ENCODE measurements at regions not wholly inside any gene's neighbourhood (a gene's known extent, or its start where the extent isn't known, plus 50 kb on each side); places are given as distances from the start of the nearest gene placed in this dataset.

GRCh38 chr5:120092649-120093048 lies 371.5 kb upstream of the PRR16 start:
- no peaks in the 10 kb centered on the region for H4K20me1 ChIP-seq (ENCODE audit: insufficient read depth, low read length)
- H2AFZ ChIP-seq (ENCODE audit: low read depth, low read length) = peak overlapping the region; percentile 24; the same call in 1 of the 2 replicates
- H3K36me3 ChIP-seq (ENCODE audit: insufficient read depth, low read length) = no peaks in the 10 kb centered on the region
- no peak overlapping the region for H3K4me2 ChIP-seq (ENCODE audit: insufficient read depth, low read length)
- H3K9me3 ChIP-seq (ENCODE audit: insufficient read depth, low read length, severe bottlenecking) = no peaks in the 10 kb centered on the region
- no peaks in the 10 kb centered on the region for H3K79me2 ChIP-seq (ENCODE audit: insufficient read depth, low read length)
- no peak overlapping the region for H3K9ac ChIP-seq (ENCODE audit: low read depth, low read length)
- H3K27ac ChIP-seq (ENCODE audit: low read length) = no peak overlapping the region
- DNase-seq (no peak), ATAC-seq (ENCODE audit: insufficient read depth, low read depth) (no peak)
- H3K4me1 ChIP-seq (ENCODE audit: insufficient read depth, low read length) = peaks cover 30% of the 10 kb centered on the region
- TF ChIP-seq EZH2 (IDR thresholded peaks at IDR 0.05; ENCODE audit: borderline replicate concordance, low read depth, low read length, severe bottlenecking) = no peak
- TF ChIP-seq CTCF (IDR thresholded peaks at IDR 0.05; ENCODE audit: borderline replicate concordance, extremely low read depth, low read length, poor library complexity, severe bottlenecking) = no peak
- no peak overlapping the region for H3K4me3 ChIP-seq (ENCODE audit: low read depth in 1 of 2, low read length in 2 of 2)
- H3K27me3 ChIP-seq (ENCODE audit: insufficient read depth, low read length, poor library complexity) = no peaks in the 10 kb centered on the region

- no peak overlapping the region for H3K4me2 ChIP-seq (ENCODE audit: insufficient read depth, low read length)
- H3K27ac ChIP-seq (ENCODE audit: low read length) = no peak overlapping the region
- peaks cover 25% of the 10 kb centered on the region for H3K4me1 ChIP-seq (ENCODE audit: insufficient read depth, low read length)
- no peaks in the 10 kb centered on the region for H4K20me1 ChIP-seq (ENCODE audit: insufficient read depth, low read length)
- no peaks in the 10 kb centered on the region for H3K79me2 ChIP-seq (ENCODE audit: insufficient read depth, low read length)
- TF ChIP-seq EZH2 (IDR thresholded peaks at IDR 0.05; ENCODE audit: borderline replicate concordance, low read depth, low read length, severe bottlenecking) (no peak), CTCF (IDR thresholded peaks at IDR 0.05; ENCODE audit: borderline replicate concordance, extremely low read depth, low read length, poor library complexity, severe bottlenecking) (no peak)
- DNase-seq (no peak), ATAC-seq (ENCODE audit: insufficient read depth, low read depth) (no peak)
- H3K36me3 ChIP-seq (ENCODE audit: insufficient read depth, low read length) = no peaks in the 10 kb centered on the region
- no peak overlapping the region for H2AFZ ChIP-seq (ENCODE audit: low read depth, low read length)
- H3K9ac ChIP-seq (ENCODE audit: low read depth, low read length) = no peak overlapping the region
- H3K27me3 ChIP-seq (ENCODE audit: insufficient read depth, low read length, poor library complexity) = no peaks in the 10 kb centered on the region
- no peak overlapping the region for H3K4me3 ChIP-seq (ENCODE audit: low read depth in 1 of 2, low read length in 2 of 2)
- H3K9me3 ChIP-seq (ENCODE audit: insufficient read depth, low read length, severe bottlenecking) = no peaks in the 10 kb centered on the region
These were observed 370.9 kb upstream of the PRR16 start for GRCh38 chr5:120093178-120093577.

DNA sequence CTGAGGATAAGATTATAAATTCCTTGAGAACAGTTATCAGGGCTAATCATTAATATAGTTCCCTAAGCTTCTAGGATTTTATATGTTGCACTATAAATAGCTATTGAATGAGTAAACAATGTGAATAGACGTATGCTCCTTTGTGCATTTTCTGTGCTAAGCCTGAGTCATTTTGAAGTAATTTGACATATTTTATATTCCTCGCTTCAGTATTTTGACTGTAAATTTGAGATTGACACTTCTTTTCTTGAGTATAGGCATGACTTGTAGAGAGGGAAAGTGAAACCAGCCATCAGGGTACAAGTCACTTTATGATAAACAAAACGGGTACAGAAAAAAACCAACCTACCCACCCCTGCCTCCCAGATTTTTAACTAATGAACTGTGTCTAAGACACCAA lies 367.7 kb upstream of the PRR16 start:
- Histone ChIP-seq H3K4me1 (ENCODE audit: insufficient read depth, low read length) (peaks cover 13% of the 10 kb centered on the region), H3K36me3 (ENCODE audit: insufficient read depth, low read length) (no peaks in the 10 kb centered on the region), H2AFZ (ENCODE audit: low read depth, low read length) (peak overlapping the region; percentile 15; the same call in 1 of the 2 replicates), H3K9ac (ENCODE audit: low read depth, low read length) (no peak overlapping the region), H3K27me3 (ENCODE audit: insufficient read depth, low read length, poor library complexity) (no peaks in the 10 kb centered on the region), H3K9me3 (ENCODE audit: insufficient read depth, low read length, severe bottlenecking) (no peaks in the 10 kb centered on the region), H3K4me3 (ENCODE audit: low read depth in 1 of 2, low read length in 2 of 2) (no peak overlapping the region), H3K79me2 (ENCODE audit: insufficient read depth, low read length) (no peaks in the 10 kb centered on the region), H3K27ac (ENCODE audit: low read length) (no peak overlapping the region), H3K4me2 (ENCODE audit: insufficient read depth, low read length) (peak overlapping the region; percentile 39), H4K20me1 (ENCODE audit: insufficient read depth, low read length) (no peaks in the 10 kb centered on the region)
- TF ChIP-seq CTCF (IDR thresholded peaks at IDR 0.05; ENCODE audit: borderline replicate concordance, extremely low read depth, low read length, poor library complexity, severe bottlenecking) = no peak
- no peak for TF ChIP-seq EZH2 (IDR thresholded peaks at IDR 0.05; ENCODE audit: borderline replicate concordance, low read depth, low read length, severe bottlenecking)
- peak; percentile 77 for ATAC-seq (ENCODE audit: insufficient read depth, low read depth)
- no peak for DNase-seq

DNA sequence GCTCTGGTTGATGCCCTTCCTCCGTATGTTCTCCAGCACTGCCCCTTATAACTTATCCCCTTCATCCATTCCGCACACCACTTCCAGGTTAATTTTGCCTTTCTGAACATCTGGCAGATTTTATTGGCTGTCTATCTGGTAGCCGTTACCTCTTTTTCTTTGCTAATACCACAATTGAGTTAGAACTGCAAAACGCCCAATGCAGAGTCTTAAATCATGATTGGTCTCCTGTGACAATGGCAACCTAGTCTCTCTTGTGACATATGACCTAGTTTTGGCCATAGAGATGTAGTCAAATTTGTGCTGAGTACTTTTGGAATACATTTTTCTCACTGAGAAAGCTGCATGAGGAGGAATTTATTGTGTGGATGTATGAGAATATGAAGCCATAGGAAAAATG lies 365.7 kb upstream of the PRR16 start:
- no peaks in the 10 kb centered on the region for H3K36me3 ChIP-seq (ENCODE audit: insufficient read depth, low read length)
- H3K4me1 ChIP-seq (ENCODE audit: insufficient read depth, low read length) = peaks cover 13% of the 10 kb centered on the region
- no peaks in the 10 kb centered on the region for H3K79me2 ChIP-seq (ENCODE audit: insufficient read depth, low read length)
- DNase-seq (no peak), ATAC-seq (ENCODE audit: insufficient read depth, low read depth) (no peak)
- H3K27me3 ChIP-seq (ENCODE audit: insufficient read depth, low read length, poor library complexity) = no peaks in the 10 kb centered on the region
- H3K4me3 ChIP-seq (ENCODE audit: low read depth in 1 of 2, low read length in 2 of 2) = no peak overlapping the region
- TF ChIP-seq CTCF (IDR thresholded peaks at IDR 0.05; ENCODE audit: borderline replicate concordance, extremely low read depth, low read length, poor library complexity, severe bottlenecking) (no peak), EZH2 (IDR thresholded peaks at IDR 0.05; ENCODE audit: borderline replicate concordance, low read depth, low read length, severe bottlenecking) (no peak)
- H3K27ac ChIP-seq (ENCODE audit: low read length) = no peak overlapping the region
- no peak overlapping the region for H3K4me2 ChIP-seq (ENCODE audit: insufficient read depth, low read length)
- no peak overlapping the region for H2AFZ ChIP-seq (ENCODE audit: low read depth, low read length)
- H3K9ac ChIP-seq (ENCODE audit: low read depth, low read length) = no peak overlapping the region
- H3K9me3 ChIP-seq (ENCODE audit: insufficient read depth, low read length, severe bottlenecking) = no peaks in the 10 kb centered on the region
- no peaks in the 10 kb centered on the region for H4K20me1 ChIP-seq (ENCODE audit: insufficient read depth, low read length)
